ENCODE measurements at regions not wholly inside any gene's neighbourhood (a gene's known extent, or its start where the extent isn't known, plus 50 kb on each side); places are given as distances from the start of the nearest gene placed in this dataset.

DNA sequence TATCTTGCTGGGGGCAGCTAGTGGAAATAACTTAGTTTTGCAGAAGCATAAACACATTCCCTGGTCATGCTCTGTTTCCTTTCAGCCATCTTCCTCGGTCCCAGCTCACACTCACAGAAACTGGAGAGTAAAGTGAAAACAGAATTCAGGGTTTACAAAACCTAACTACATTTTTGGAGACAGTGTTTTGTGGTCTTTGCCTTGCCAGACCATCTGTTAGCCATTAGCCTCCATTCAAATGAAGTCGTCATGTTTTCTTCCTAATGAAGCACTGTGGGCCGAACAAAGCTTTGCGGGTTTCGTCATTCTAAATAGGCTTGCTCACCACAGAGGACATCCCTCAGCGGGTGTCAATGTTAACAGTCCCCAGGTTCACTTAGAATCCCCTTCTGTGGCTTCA is 214.6 kb upstream of the TMEM72 start:
- Histone ChIP-seq H3K27me3 (ENCODE audit: insufficient read depth, low read depth) (peaks cover 15% of the 10 kb centered on the region; the same call in 1 of the 2 replicates), H3K4me2 (no peak overlapping the region), H3K9me2 (ENCODE audit: insufficient read depth) (no peaks in the 10 kb centered on the region), H3K36me3 (ENCODE audit: low read depth) (no peaks in the 10 kb centered on the region), H3K9me3 (ENCODE audit: insufficient read depth, low read depth) (no peaks in the 10 kb centered on the region), H3K4me3 (no peak overlapping the region), H2AFZ (no peak overlapping the region; the same call in 1 of the 2 replicates), H3F3A (ENCODE audit: insufficient read depth, low read depth) (no peaks in the 10 kb centered on the region), H3K79me2 (ENCODE audit: low read depth) (no peaks in the 10 kb centered on the region), H3K4me1 (replicated peaks; ENCODE audit: insufficient read depth) (no peaks in the 10 kb centered on the region), H3K27ac (no peak overlapping the region), H4K20me1 (ENCODE audit: insufficient read depth) (no peaks in the 10 kb centered on the region)
- no peak for TF ChIP-seq EZH2 (IDR thresholded peaks at IDR 0.05; ENCODE audit: low read depth)
- TF ChIP-seq, protein P1, sequence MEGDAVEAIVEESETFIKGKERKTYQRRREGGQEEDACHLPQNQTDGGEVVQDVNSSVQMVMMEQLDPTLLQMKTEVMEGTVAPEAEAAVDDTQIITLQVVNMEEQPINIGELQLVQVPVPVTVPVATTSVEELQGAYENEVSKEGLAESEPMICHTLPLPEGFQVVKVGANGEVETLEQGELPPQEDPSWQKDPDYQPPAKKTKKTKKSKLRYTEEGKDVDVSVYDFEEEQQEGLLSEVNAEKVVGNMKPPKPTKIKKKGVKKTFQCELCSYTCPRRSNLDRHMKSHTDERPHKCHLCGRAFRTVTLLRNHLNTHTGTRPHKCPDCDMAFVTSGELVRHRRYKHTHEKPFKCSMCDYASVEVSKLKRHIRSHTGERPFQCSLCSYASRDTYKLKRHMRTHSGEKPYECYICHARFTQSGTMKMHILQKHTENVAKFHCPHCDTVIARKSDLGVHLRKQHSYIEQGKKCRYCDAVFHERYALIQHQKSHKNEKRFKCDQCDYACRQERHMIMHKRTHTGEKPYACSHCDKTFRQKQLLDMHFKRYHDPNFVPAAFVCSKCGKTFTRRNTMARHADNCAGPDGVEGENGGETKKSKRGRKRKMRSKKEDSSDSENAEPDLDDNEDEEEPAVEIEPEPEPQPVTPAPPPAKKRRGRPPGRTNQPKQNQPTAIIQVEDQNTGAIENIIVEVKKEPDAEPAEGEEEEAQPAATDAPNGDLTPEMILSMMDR (conservative IDR thresholded peaks at IDR 0.05) = no peak
- DNase-seq = no peak
- POLR2A ChIA-PET (ENCODE audit: unreplicated experiment) = no interaction called here
- CTCF ChIA-PET = no interaction called here
- BruUV-seq (replicated peaks) = no TSS peak
- intact Hi-C loops (cut with micrococcal nuclease; ENCODE audit: unreplicated experiment) = no loop called here

DNA sequence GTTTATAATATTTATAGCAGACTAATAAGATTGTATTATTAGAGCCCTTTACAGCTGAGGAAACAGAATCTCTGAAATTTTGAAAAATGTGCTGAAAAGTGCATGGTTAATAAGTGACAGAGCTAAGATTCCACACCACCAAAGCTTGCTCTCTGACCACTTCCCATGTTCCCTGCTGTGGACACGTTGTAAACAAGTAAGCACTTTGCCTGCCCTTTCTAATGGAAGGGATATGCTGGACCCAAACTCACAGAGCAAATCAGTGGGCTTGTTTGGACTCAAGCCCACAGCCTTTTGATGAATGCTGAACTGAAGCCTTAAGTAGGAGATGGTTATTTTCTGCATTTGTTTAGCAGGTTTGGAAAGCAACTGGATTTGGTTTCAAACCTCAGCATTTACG is 214.0 kb upstream of the TMEM72 start:
- Histone ChIP-seq H3K4me1 (replicated peaks; ENCODE audit: insufficient read depth) (no peaks in the 10 kb centered on the region), H4K20me1 (ENCODE audit: insufficient read depth) (no peaks in the 10 kb centered on the region), H3K27me3 (ENCODE audit: insufficient read depth, low read depth) (peaks cover 15% of the 10 kb centered on the region; the same call in 1 of the 2 replicates), H3K9me2 (ENCODE audit: insufficient read depth) (no peaks in the 10 kb centered on the region), H3K79me2 (ENCODE audit: low read depth) (no peaks in the 10 kb centered on the region), H3K9me3 (ENCODE audit: insufficient read depth, low read depth) (no peaks in the 10 kb centered on the region), H3K4me2 (no peak overlapping the region), H3K4me3 (no peak overlapping the region), H3K27ac (no peak overlapping the region), H2AFZ (no peak overlapping the region), H3F3A (ENCODE audit: insufficient read depth, low read depth) (no peaks in the 10 kb centered on the region), H3K36me3 (ENCODE audit: low read depth) (no peaks in the 10 kb centered on the region)
- ChIA-PET POLR2A (ENCODE audit: unreplicated experiment) (no interaction called here), CTCF (no interaction called here)
- intact Hi-C loops (cut with micrococcal nuclease; ENCODE audit: unreplicated experiment) = no loop called here
- DNase-seq = no peak
- TF ChIP-seq, protein P1 (conservative IDR thresholded peaks at IDR 0.05) = no peak
- TF ChIP-seq EZH2 (IDR thresholded peaks at IDR 0.05; ENCODE audit: low read depth) = no peak
- no TSS peak for BruUV-seq (replicated peaks)

DNA sequence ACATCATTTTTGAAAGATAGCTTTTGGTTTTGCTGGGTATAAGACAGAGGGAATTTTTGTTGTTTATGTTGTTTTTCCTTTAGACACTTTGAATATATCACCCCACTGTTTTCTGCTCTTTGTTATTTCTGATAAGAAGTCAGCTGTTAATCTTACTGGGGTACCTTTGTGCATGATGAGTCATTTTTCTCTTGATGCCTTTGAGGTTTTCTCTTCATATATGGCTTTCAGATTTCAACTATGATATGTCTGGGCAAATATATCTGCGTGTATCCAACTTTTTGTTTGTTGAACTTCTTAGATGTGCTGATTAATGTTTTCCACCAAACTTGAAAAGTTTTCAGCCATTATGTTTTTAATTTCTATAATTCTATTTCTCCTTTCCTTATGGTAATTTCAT is 208.6 kb upstream of the TMEM72 start:
- H3K4me3 ChIP-seq = no peak overlapping the region
- no peaks in the 10 kb centered on the region for H3K36me3 ChIP-seq (ENCODE audit: low read depth)
- H3F3A ChIP-seq (ENCODE audit: insufficient read depth, low read depth) = no peaks in the 10 kb centered on the region
- H3K9me2 ChIP-seq (ENCODE audit: insufficient read depth) = no peaks in the 10 kb centered on the region
- intact Hi-C loops (cut with micrococcal nuclease; ENCODE audit: unreplicated experiment) = no loop called here
- no peak overlapping the region for H3K27ac ChIP-seq
- H3K79me2 ChIP-seq (ENCODE audit: low read depth) = no peaks in the 10 kb centered on the region
- no peak for DNase-seq
- no TSS peak for BruUV-seq (replicated peaks)
- POLR2A ChIA-PET (ENCODE audit: unreplicated experiment) = no interaction called here
- TF ChIP-seq, protein P1 (conservative IDR thresholded peaks at IDR 0.05) = no peak
- no peak for TF ChIP-seq EZH2 (IDR thresholded peaks at IDR 0.05; ENCODE audit: low read depth)
- CTCF ChIA-PET = no interaction called here
- H2AFZ ChIP-seq = no peak overlapping the region
- no peak overlapping the region for H3K4me2 ChIP-seq
- H3K9me3 ChIP-seq (ENCODE audit: insufficient read depth, low read depth) = no peaks in the 10 kb centered on the region
- no peaks in the 10 kb centered on the region for H4K20me1 ChIP-seq (ENCODE audit: insufficient read depth)
- peaks cover 4% of the 10 kb centered on the region; the same call in 1 of the 2 replicates for H3K27me3 ChIP-seq (ENCODE audit: insufficient read depth, low read depth)
- H3K4me1 ChIP-seq (replicated peaks; ENCODE audit: insufficient read depth) = no peaks in the 10 kb centered on the region

Measured in PC-9 (cell line).